Fibroblast of skin of scalp (primary cell): ENCODE measurements at regions not wholly inside any gene's neighbourhood (a gene's known extent, or its start where the extent isn't known, plus 50 kb on each side); places are given as distances from the start of the nearest gene placed in this dataset.
"Not testable (repeated sequence)": the region's sequence is repeated elsewhere in the genome, so short reads cannot be mapped to it uniquely, and the experiment has no call there.

Source experiments
- DNase-seq: peaks from one replicate; pipeline ENCODE4 v3.0.0-alpha.2; 2013

DNA sequence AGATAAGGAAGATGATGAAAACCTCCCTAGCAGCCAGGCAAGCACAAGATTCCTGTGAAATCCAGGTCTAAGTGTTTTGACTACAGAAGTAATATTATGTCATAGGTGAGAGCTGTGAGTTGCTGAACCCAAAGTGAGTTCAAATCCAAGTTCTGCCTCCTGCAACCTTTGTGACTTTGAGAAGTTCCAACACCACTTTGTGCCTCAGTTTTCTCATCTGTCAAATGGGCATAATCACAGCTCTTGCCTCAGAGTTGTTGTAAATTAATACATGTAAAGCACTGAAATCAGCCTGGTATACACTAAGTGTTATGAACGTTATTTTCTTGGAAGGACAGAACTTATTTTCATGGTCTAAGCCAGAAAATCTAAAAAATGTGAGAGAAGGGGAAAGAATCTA is 210.3 kb upstream of the FRG2C start:
- not testable (repeated sequence) for DNase-seq

DNA sequence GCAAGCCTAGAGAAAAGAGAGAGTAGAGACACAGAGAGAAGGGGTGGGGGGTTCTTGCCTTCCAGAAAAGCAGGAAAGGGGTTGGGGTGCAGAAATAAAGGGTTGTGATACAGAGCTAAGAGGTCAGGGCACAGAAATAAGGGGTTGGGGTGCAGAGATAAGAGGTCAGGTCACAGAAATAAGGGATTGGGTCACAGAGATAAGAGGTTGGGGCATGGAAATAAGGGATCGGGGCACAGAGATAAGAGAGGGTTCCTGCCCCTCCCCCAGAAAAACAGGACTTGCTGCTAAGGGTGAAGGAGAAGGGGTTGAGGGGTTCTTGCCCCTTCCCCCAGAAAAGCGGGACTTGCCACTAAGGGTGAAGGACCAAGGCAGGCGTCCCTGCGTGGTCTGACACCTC is 189.6 kb upstream of the FRG2C start:
- DNase-seq, result not testable (repeated sequence)

DNA sequence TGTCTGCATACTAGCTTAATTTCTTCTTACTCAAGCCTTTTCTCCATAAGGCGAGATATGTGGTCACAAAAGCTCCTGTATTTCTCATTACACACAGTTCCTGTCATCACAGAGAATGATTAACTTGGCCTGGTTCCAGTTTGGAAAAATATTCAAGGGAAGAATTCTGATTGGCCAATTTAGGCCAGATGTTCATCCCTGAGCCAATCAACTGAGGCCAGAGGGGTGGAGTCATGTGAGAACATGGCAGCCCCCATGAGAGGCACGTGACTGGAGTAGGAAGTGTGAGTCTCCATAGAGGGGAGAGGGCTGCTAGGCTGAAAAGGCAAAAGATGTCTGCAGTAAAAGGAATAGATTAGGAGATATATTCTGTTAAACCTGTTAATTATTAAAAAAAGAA is 167.5 kb upstream of the FRG2C start:
- DNase-seq, result not testable (repeated sequence)

DNA sequence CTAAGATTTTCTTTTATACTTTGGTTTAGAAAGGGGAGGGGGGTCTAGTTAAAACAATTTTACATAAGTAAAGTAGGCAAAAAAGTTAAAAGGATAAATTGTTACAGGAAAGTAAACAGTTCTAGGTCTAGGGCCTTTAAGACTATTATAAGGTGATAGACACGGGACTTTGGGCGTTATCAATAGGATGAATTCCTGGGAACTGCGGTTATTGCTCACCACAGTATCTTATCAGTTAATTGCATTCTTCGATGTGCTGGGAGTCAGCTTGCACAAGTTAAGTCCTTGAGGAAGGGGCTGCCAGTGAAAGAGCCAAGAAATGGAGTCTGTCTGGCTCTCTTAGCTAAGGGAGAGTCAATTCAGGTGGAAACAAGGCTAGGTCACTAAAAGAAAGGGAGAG is 163.8 kb upstream of the FRG2C start:
- DNase-seq, result not testable (repeated sequence)

DNA sequence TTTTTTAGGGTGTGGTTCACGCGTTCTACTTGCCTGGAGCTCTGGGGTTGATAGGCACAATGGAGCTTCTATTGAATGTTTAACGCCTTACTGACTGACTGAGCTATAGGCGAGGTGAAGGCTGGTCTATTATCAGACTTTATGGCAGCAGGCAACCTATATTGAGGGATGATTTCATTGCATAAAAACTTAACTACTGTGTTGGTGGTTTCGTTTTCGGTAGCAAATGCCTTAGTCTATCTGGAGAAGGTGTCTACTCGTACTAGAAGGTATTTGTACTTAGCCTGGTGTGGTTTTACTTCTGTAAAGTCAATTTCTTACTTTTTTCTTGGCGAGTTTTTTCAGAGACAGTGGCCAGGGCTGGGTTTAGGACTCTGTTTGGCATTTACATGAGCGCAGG is 162.0 kb upstream of the FRG2C start:
- DNase-seq, result not testable (repeated sequence)

DNA sequence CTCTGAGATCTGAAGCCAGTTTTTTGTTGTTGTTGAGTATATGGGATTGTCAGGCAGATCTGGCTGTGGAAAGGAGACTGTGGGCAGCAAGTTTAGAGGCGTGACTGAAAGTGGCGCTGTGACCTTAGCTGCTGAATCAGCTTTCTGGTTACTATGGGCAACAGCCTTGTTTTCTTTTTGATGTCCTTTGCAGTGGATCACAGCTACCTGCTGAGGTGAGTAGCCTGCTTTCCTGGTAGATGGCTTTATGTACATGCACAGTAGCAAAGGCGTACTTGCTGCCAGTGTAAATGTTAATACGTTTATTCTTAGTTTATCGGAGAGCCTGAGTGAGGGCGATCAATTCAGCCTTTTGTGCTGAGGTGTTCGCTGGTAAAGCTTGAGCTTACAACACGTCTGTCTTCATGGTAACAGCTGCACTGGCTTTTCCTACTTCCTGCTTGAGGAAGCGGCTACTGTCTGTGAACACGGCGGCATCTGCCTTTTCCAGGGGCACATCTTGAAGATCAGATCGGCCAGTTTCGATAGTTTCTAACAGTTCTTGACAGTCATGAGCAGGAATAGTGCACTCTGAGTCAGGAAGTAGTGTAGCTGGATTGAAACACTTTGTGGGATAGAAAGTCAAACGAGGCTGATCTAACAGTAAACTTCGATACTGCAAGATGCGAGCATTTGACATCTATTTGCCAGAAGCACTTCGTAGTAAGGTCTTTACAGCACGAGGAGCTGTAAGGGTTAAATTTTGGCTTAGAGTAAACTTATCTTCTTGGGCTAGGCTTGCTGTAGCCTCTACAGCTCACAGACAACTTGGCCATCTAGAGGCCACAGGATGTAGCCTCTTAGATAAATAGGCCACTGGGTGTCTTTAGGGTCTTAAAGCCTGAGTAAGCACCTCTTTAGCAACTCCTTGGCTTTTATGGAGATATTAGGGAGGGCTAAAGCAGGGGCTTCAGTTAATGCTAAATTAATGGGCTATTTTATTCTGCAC is 161.1 kb upstream of the FRG2C start:
- not testable (repeated sequence) for DNase-seq

DNA sequence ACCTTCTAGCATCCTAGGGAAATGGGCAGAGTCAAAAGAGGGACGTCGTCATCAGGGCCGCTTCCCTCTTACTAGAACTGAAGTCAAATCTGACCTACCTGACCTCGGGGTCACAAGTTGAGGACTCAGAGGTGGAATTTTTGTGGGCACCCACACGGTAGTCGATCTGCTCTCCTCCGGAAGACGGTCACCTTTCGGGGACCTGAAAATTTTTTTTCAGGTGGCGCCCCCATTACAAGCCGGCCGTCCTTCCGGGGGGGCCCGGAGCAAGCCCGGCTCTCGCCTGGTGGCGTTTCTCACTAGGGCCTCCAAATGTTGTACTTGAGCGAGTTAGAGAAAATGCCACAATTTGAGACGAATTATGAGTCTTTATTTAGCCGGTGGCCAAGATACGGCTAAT is 157.5 kb upstream of the FRG2C start:
- DNase-seq, result no peak

DNA sequence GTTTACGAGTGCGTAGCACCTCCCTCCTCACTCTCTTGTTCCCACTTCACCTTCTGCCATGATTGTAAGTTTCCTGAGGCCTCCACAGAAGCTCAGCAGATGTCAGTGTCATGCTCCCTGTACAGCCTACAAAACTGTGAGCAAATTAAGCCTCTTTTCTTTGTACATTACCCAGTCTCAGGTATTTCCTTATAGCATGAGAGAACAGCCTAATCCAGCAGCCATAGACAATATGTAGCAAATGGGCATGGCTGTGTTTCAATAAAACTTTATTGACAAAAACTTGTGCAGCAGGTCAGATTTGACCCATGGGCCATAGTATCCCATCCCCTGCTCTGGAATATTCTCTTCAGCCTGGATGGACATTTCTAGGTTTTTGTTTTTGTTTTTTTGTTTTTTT is 156.2 kb upstream of the FRG2C start:
- not testable (repeated sequence) for DNase-seq

DNA sequence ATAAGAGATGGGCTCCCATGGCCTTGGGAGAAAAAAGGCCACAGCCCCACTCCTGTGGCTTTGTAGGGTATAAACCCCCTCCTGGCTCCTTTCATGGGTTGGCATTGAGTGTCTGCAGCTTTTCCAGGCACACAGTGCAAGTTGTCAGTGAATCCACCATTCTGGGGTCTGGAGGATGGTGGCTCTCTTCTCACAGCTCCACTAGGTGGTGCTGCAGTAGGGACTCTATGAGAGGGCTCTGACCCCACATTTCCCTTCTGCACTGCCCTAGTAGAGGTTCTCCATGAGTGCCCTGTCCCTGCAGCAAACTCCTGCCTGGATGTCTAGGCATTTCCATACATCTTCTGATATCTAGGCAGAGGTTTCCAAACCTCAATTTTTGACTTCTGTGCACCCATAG is 136.5 kb upstream of the FRG2C start:
- not testable (repeated sequence) for DNase-seq

DNA sequence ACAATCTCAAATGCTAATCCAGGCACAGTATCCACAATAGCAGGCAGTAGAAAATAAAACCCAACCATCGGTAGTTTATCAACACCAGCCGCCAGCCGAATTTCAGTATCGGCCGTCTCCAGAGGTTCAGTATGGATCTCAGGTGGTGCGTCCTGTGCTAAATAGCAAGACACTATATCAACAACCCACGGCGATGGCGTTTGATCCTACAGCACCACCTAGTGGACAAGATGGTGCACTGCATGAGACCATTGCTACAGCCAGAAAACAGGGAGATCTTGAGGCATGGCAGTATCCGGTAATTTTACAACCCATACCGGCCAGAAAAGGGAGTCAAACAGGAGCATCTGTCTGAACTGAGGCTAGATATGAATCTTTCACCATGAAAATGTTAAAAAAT is 112.0 kb upstream of the FRG2C start:
- peak; percentile 6 for DNase-seq

DNA sequence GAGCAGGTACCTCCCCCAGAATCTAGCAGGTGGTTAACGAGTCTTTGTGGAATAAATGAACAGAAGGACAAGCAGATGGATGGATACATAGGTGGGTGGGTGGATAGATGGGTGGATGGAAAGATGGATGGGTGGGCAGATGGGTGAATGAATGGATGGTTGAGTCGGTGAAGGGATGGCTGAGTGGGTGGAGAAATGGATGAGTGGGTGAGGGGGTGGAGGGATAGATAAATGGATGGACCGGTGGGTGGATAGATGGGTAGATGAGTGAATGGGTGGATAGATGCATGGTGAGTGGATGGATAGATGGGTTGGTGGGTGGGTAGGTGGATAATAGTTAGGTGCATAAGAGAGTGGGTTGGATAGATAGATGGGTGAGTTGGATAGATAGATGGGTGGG is 99.7 kb upstream of the FRG2C start:
- DNase-seq, result not testable (repeated sequence)

DNA sequence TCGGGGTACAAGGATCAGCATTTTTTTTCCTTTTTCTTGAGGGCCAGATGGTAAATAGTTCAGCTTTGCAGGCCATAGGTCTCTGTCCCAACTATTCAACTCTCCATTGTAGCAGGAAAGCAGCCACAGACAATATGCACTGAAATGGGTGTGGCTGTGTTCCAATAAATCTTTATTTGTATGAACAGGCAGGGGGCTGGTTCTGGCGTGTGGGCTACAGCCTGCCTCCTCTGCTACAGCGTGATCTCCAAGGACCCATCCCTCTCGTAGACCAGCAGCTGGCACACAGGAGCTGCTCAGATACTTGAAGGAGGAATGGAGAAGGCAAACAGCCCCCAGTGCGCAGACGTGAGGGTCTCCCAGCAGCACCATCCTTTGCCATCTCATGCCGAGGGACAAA is 91.8 kb upstream of the FRG2C start:
- DNase-seq, result not testable (repeated sequence)

DNA sequence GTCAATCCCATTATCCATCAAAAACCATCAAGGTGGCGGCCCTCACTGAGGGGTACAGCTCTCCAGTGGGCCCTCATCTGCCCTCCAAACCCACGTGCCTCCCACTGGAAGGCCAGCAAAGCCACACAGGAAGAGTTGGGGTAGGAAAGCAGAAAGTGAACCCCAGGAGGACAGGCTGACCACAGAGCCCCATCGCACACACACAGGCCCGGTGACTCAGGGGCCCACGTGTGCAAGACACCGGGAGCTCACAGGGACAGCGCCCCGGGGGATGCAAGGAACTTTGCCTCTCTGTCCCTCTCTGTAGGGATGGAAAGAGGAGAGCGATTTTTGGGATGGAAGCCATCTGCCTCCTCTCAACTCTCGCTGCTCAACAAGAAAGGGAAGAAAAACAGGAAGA is 85.0 kb upstream of the FRG2C start:
- not testable (repeated sequence) for DNase-seq

DNA sequence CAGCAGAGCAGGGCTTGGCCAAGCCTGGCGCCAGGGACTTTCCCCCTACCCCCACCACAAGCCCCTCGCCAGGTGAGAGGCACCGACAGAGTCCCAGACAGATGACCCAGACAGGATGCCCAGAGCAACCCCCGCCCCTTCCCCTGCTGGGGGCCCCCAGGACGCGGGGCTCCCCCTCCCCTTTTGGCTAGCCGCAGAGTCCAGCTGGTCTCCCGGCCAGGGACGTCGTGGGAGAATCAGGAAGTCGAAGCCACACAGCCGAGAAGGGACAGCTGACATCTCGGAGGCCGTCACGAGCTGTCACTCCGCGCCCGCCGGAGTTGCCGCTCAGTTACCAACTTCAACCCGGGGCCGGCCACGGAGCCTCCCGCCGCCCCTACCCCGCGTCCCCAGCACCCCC is 84.6 kb upstream of the FRG2C start:
- DNase-seq, result not testable (repeated sequence)

DNA sequence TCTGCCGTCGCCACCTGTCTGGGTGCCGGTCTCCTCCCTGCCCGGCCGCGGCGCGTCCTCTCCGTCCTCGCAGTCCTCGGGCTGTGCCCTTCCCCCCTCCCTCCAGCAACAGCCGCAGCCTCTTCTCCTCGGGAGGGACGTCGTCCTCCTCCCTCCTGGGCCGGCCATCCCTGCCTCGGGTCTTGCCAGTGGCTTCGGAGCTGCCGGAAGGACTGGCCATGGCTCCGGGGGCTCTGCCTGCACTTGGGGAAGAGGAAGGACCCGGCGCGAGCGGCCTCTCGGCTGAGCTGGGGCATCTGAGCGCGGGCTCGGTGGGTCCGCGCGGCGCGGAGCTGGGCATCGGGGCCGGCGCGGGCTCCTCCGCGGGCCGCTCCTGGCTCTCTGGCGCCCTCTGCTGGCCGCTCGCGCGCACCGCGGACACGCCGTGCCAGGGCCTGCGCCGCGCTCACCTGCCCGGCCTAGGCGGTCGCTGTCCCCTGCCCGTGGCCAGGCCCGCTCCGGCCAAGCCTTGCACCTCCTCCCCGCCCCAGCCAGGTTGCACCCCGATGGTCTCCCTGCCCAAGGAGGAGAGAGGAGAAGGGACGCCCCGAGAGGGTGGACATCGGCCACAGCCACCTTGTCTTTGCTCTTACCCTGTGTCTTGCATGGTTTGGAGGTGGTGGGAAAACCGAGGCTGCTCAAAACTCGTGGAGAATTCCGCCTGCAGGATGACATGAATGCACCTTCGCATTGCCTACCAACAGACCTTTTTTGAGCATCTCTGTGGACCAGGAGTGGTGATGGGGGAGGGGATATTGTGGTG is 83.9 kb upstream of the FRG2C start:
- peak; percentile 15 for DNase-seq

DNA sequence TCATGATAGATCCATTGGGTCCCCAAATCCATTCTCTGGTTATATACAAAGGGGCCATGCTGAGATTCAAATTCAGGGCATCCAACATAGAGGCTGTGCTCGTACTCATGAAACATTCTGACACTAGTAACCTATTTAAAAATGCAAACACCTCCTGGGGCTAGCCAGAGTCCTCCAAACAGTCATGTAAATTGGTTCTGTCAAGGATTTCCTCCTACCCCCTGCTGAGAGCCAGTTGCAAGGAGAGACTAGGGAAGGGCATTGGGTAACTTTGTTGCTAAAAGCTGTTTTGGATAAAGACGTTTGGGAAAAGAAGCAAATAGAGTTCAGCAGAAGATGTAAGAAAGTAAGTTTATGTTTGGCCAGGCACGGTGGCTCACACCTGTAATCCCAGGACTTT is 81.6 kb upstream of the FRG2C start:
- DNase-seq, result not testable (repeated sequence)

DNA sequence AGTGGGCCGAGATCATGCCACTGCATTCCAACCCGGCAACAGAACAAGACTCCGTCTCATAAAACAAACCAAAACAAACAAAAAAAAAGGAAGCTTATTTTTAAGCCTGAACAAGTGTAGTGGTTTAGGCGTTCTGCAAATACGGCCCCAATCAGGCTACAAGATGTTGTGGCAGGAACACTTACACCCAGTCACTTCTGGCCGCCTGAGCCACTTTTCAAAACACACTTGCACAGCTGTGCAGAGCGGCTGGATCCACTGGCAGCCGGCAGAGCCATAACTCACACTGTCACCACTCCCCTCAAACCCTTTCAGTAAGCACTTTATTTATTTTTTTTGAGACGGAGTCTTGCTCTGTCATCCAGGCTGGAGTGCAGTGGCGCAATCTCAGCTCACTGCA is 81.0 kb upstream of the FRG2C start:
- DNase-seq, result not testable (repeated sequence)

DNA sequence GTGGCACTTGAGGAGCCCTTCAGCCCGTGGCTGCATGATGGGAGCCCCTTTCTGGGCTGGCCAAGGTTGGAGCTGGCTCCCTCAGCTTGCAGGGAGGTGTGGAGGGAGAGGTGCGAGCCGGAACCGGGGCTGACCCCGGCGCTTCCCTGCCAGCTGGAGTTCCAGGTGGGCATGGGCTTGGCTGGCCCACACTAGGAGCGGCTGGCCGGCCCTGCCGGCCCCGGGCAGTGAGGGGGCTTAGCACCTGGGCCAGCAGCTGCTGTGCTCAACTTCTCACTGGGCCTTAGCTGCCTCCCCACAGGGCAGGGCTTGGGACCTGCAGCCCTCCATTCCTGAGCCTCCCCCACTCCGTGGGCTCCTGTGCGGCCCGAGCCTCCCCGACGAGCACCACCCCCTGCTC is 76.4 kb upstream of the FRG2C start:
- DNase-seq, result not testable (repeated sequence)

DNA sequence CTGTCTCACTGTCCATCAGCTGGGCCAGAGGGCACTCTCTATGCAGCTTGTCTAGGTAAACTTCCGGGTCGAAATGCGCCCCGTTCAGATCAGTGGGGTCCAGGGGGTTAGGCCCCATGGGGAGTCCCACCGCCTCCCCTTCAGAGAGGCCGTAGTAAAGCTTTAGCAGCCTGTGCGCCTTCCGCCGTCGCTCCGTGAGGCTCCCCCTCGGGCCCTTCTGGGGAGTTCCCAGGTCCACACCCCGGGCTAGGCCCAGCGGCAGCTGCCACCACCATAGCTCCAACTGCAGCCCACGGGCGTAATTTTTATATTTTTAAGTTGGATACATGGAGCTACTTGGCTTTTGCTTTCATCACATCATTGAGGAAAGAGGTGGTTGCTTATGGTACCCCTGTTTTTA is 73.7 kb upstream of the FRG2C start:
- not testable (repeated sequence) for DNase-seq

DNA sequence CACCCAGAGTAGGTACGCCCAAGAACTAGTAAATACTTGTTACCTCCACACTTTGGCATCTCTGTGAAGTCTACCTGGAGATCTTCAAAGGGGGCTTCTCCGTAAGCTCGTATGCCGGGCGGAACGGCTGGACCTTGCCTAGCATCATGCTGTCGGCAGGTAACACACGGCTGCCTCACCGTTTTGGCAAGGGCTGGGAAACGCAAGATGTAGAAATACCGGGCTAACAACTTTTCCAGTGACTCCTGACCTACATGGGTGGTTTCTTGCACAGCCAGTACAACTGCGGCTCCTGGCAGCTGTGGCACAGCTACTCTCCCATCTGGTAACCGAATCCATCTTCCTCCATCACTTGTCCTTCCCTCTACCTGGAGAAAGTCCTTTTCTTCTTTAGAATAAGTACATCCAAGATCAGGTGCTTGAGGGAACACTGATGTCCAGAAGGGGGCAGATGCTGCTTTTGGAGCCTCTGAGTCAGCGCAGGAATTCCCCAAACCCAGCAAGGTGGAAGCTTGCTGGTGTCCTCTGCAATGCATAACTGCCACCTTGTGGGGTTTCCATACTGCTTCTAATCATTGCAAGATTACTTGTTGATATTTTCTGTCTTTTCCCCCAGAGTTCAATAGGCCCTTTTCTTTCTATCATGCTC is 59.7 kb upstream of the FRG2C start:
- not testable (repeated sequence) for DNase-seq

DNA sequence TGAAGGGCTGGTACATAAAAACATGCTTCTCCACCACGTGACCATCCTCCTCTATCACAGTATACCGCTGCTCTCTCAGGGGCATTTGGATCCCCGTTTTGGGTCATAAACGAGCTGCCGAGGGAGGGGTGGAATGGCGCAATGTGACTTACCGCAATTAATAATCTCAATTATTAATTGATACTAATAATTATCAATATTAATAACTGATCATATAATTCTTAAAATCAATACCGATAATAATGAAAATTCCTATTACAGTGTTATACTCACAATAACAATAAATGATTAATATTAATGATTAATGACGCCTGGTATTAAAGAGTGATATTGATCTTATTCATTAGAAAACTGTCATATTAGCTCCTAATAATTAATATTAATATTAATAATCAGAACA is 56.1 kb upstream of the FRG2C start:
- DNase-seq, result not testable (repeated sequence)

DNA sequence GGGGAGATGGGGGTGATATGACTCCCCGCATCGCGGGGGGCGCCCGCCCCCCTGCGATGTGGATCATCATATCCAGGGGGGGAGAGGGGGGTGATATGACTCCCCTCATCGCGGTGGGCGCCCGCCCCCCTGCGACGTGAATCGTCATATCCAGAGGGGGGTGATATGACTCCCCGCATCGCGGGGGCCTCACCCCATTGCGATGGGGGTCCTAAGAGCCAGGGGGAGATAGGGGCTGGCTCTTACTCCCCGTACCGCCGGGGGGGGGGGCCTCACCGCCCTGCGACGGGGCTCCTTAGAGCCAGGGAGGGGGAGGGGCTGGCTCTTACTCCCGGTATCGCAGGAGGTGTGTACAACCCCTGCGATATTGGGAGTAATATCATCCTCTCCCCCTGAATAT is 54.5 kb upstream of the FRG2C start:
- not testable (repeated sequence) for DNase-seq

DNA sequence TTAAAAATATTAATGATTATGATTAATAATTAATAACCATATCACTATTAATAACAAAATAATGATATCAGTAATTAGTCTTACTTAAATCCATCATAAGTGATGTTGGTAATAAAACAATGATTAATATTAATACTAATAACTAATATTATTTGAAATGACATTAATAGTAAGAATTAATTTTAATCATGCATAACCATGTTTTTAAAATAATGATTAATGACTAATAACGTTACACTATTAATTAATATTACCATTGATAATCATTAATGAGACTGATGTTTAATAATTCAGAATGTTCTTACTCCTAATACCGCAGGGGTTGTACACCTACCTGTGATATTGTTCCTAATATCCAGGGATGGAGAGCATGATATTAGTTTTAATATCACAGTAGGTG is 53.4 kb upstream of the FRG2C start:
- no peak for DNase-seq
